Uterus (tissue), 3 donors: ENCODE measurements at regions not wholly inside any gene's neighbourhood (a gene's known extent, or its start where the extent isn't known, plus 50 kb on each side); places are given as distances from the start of the nearest gene placed in this dataset.

Experiments used
- DNase-seq, 2 donors: peaks; one replicate each; pipeline ENCODE4 v3.0.0-alpha.2; 2019 to 2020
- H3K27ac ChIP-seq, 2 donors: fragments of 200-600 bp; sonication (generic); 1 replicate in 1 of 2; 2 replicates in 1 of 2; pipeline ENCODE4 v1.5.1; 2016 to 2018
- H3K27me3 ChIP-seq, 2 donors: fragments of 200-600 bp; sonication (generic); one replicate each; pipeline ENCODE4 v1.5.1; 2018 to 2019; ENCODE audit warnings: control low read depth in 1 of 2
- H3K36me3 ChIP-seq, 2 donors: fragments of 200-600 bp; sonication (generic); one replicate each; pipeline ENCODE4 v1.5.1; 2019; ENCODE audit warnings: control low read depth in 1 of 2
- H3K4me1 ChIP-seq, 2 donors: fragments of 200-600 bp; sonication (generic); one replicate each; pipeline ENCODE4 v1.5.1; 2018 to 2019; ENCODE audit warnings: control low read depth in 1 of 2
- H3K4me3 ChIP-seq, 2 donors: fragments of 200-600 bp; sonication (generic); 1 replicate in 1 of 2; 2 replicates in 1 of 2; pipeline ENCODE4 v1.5.1; 2018 to 2019; ENCODE audit warnings: mild to moderate bottlenecking in 1 of 2
- H3K9me3 ChIP-seq, 2 donors: fragments of 200-600 bp; sonication (generic); one replicate each; pipeline ENCODE4 v1.5.1; 2019; ENCODE audit warnings: control low read depth in 1 of 2
- CTCF ChIP-seq, 4 experiments: fragments of 200-600 bp in 2 of 4; fragments of 450-650 bp in 2 of 4; sonication (generic) in 2 of 4; IDR thresholded peaks; one replicate each; pipeline ENCODE4 v1.5.1; 2016 to 2019; ENCODE audit warnings: antibody characterized with exemption in 4 of 4, mild to moderate bottlenecking in 2 of 4, moderate library complexity in 1 of 4
- POLR2A ChIP-seq, 2 donors: fragments of 450-650 bp; IDR thresholded peaks; one replicate each; pipeline ENCODE4 v1.6.1; 2016; ENCODE audit warnings: antibody characterized with exemption in 2 of 2, mild to moderate bottlenecking in 1 of 2, moderate library complexity in 1 of 2
- intact Hi-C: fragments of 100-400 bp; cut with DNase I; formaldehyde crosslinking; loops from one replicate; pipeline ENCODE4 v1.15.1; 2023; ENCODE audit warnings: low total_unique reads
- donor health status: DM: yes; HTN: yes; CAD: no.

GRCh38 chr1:222865718-222866117 lies 50.9 kb downstream of the DISP1 start:
- H3K27me3 ChIP-seq: no peaks in the 10 kb centered on the region
- intact Hi-C loops: no loop called here
- no peaks in the 10 kb centered on the region for H3K36me3 ChIP-seq
- DNase-seq: no peak
- H3K4me1 ChIP-seq: no peaks in the 10 kb centered on the region
- no peak overlapping the region for H3K4me3 ChIP-seq
- H3K27ac ChIP-seq: no peak overlapping the region
- no peaks in the 10 kb centered on the region for H3K9me3 ChIP-seq
- TF ChIP-seq CTCF (IDR thresholded peaks at IDR 0.05) (no peak), POLR2A (IDR thresholded peaks at IDR 0.05) (no peak)

GRCh38 chr1:222867316-222867715 lies 52.5 kb downstream of the DISP1 start:
- Histone ChIP-seq H3K4me3 (no peak overlapping the region), H3K36me3 (no peaks in the 10 kb centered on the region), H3K27me3 (no peaks in the 10 kb centered on the region), H3K4me1 (no peaks in the 10 kb centered on the region), H3K9me3 (no peaks in the 10 kb centered on the region), H3K27ac (no peak overlapping the region)
- TF ChIP-seq CTCF (IDR thresholded peaks at IDR 0.05): no peak
- TF ChIP-seq POLR2A (IDR thresholded peaks at IDR 0.05): no peak
- DNase-seq: no peak
- intact Hi-C loops: no loop called here

DNA sequence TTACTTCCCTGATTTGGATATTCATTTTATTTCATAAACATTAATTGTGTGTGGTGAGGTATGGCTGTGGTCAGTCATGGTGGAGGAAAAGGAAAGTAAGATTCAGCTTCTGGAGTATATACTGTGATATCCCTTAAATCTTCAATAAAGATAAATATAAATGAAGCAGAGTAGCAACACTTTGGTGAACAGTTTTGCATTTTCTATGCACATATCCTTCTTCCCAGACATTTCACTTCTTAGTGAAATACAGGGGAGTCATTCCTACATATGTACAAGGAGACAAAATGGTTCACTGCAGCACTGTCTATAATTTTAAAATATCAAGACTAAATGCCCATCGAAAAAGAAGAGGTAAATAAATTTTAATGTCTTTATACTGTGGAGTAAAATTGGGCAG lies 61.3 kb downstream of the DISP1 start:
- Histone ChIP-seq H3K9me3 (no peaks in the 10 kb centered on the region), H3K4me1 (no peaks in the 10 kb centered on the region), H3K4me3 (no peak overlapping the region), H3K36me3 (no peaks in the 10 kb centered on the region), H3K27ac (no peak overlapping the region), H3K27me3 (no peaks in the 10 kb centered on the region)
- no peak for DNase-seq
- no peak for TF ChIP-seq CTCF (IDR thresholded peaks at IDR 0.05)
- no peak for TF ChIP-seq POLR2A (IDR thresholded peaks at IDR 0.05)
- intact Hi-C loops: no loop called here

DNA sequence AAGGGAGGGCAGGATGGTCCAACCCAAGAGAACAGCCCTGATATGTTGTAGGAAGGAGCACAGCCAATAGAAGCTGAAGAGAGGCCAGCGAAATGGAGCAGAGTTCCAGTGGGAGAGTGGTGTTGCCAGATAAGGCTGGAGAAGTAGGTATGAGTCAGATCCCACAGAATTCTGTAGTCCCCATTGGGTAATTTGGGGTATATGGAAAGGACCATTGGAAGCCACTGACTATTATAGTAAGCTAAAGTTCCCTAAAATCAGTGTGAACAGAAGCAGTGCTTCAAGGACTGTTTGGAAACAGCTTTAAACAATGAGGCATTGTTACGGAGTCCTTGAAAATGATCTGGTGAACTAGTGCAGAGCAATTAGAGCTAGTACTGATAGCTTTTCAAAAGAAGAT lies 63.0 kb downstream of the DISP1 start:
- intact Hi-C loops: no loop called here
- Histone ChIP-seq H3K27ac (no peak overlapping the region), H3K9me3 (no peaks in the 10 kb centered on the region), H3K4me1 (no peaks in the 10 kb centered on the region), H3K4me3 (no peak overlapping the region), H3K36me3 (no peaks in the 10 kb centered on the region), H3K27me3 (no peaks in the 10 kb centered on the region)
- DNase-seq: no peak
- no peak for TF ChIP-seq POLR2A (IDR thresholded peaks at IDR 0.05)
- TF ChIP-seq CTCF (IDR thresholded peaks at IDR 0.05): no peak

- Histone ChIP-seq H3K27ac (no peak overlapping the region), H3K4me3 (no peak overlapping the region), H3K36me3 (no peaks in the 10 kb centered on the region), H3K4me1 (no peaks in the 10 kb centered on the region), H3K9me3 (no peaks in the 10 kb centered on the region), H3K27me3 (no peaks in the 10 kb centered on the region)
- TF ChIP-seq CTCF (IDR thresholded peaks at IDR 0.05): no peak
- no peak for TF ChIP-seq POLR2A (IDR thresholded peaks at IDR 0.05)
- intact Hi-C loops: no loop called here
- no peak for DNase-seq
These were observed 65.7 kb downstream of the DISP1 start for GRCh38 chr1:222880587-222880986.
